GM23338 (cell line): ENCODE measurements at regions not wholly inside any gene's neighbourhood (a gene's known extent, or its start where the extent isn't known, plus 50 kb on each side); places are given as distances from the start of the nearest gene placed in this dataset.

Experiments
- ATAC-seq: fragments of 200-7000 bp; cut with Tn5 transposase; 3 replicates; pipeline ENCODE4 v1.9.1; 2020
- DNase-seq: peaks from one replicate; pipeline ENCODE4 v3.0.0-alpha.2; 2015; ENCODE audit warnings: low spot score
- H2AFZ ChIP-seq: fragments of 200-600 bp; sonication (generic); 2 replicates; pipeline ENCODE4 v1.8.0; 2016; ENCODE audit warnings: antibody characterized with exemption, mild to moderate bottlenecking, moderate library complexity
- H3F3A ChIP-seq: fragments of 200-600 bp; sonication (generic); replicated peaks from 2 replicates; pipeline ENCODE4 v1.8.0; 2017; ENCODE audit warnings: antibody characterized with exemption, mixed run types, low read depth
- H3K27ac ChIP-seq: fragments of 200-600 bp; sonication (generic); 2 replicates; pipeline ENCODE4 v1.6.1; 2016; ENCODE audit warnings: low read depth
- H3K27me3 ChIP-seq: fragments of 200-600 bp; sonication (generic); 2 replicates; pipeline ENCODE4 v1.8.0; 2016; ENCODE audit warnings: mild to moderate bottlenecking, mixed run types, moderate library complexity; ENCODE audit not compliant: insufficient read depth
- H3K36me3 ChIP-seq: fragments of 200-600 bp; sonication (generic); 2 replicates; pipeline ENCODE4 v1.8.0; 2016; ENCODE audit warnings: mild to moderate bottlenecking; ENCODE audit not compliant: insufficient read depth
- H3K4me1 ChIP-seq: fragments of 200-600 bp; sonication (generic); 2 replicates; pipeline ENCODE4 v1.8.0; 2016; ENCODE audit warnings: mild to moderate bottlenecking, moderate library complexity; ENCODE audit not compliant: insufficient read depth
- H3K4me2 ChIP-seq: fragments of 200-600 bp; sonication (generic); 2 replicates; pipeline ENCODE4 v1.7.1; 2017; ENCODE audit warnings: mixed run types
- H3K4me3 ChIP-seq: fragments of 200-600 bp; sonication (generic); 2 replicates; pipeline ENCODE4 v1.6.1; 2016; ENCODE audit warnings: mixed run types
- H3K79me2 ChIP-seq: fragments of 200-600 bp; sonication (generic); replicated peaks from 2 replicates; pipeline ENCODE4 v1.8.0; 2017; ENCODE audit warnings: mild to moderate bottlenecking; ENCODE audit not compliant: insufficient read depth
- H3K9me2 ChIP-seq: fragments of 200-600 bp; sonication (generic); 2 replicates; pipeline ENCODE4 v1.8.0; 2017; ENCODE audit not compliant: insufficient read depth
- H4K20me1 ChIP-seq: fragments of 200-600 bp; sonication (generic); replicated peaks from 2 replicates; pipeline ENCODE4 v1.8.0; 2017; ENCODE audit warnings: mild to moderate bottlenecking; ENCODE audit not compliant: insufficient read depth
- H3K27ac Mint-ChIP-seq: 2 replicates; pipeline ENCODE4 v1.8.0; 2020; ENCODE audit warnings: inconsistent platforms, mild to moderate bottlenecking, moderate library complexity, mixed read lengths
- H3K27me3 Mint-ChIP-seq: 3 replicates; pipeline ENCODE4 v1.8.0; 2022; ENCODE audit warnings: low read depth, mild to moderate bottlenecking, moderate library complexity, mixed read lengths, inconsistent platforms; ENCODE audit not compliant: insufficient read depth, poor library complexity
- H3K36me3 Mint-ChIP-seq: 3 replicates; pipeline ENCODE4 v1.8.0; 2021; ENCODE audit warnings: low read depth, mild to moderate bottlenecking, inconsistent platforms, moderate library complexity, mixed read lengths
- H3K4me1 Mint-ChIP-seq: 3 replicates; pipeline ENCODE4 v1.8.0; 2020; ENCODE audit warnings: mild to moderate bottlenecking, inconsistent platforms, mixed read lengths
- H3K4me3 Mint-ChIP-seq: 3 replicates; pipeline ENCODE4 v1.8.0; 2021; ENCODE audit warnings: moderate library complexity, mild to moderate bottlenecking, inconsistent platforms, mixed read lengths
- H3K9me3 Mint-ChIP-seq: 3 replicates; pipeline ENCODE4 v1.8.0; 2020; ENCODE audit warnings: moderate library complexity, mild to moderate bottlenecking, inconsistent platforms, mixed read lengths
- ETS1 ChIP-seq: IDR thresholded peaks from 2 replicates; pipeline ENCODE4 v1.6.1; 2016; ENCODE audit warnings: antibody characterized with exemption
- EZH2phosphoT487 ChIP-seq: fragments of 200-600 bp; sonication (generic); IDR thresholded peaks from one replicate; pipeline ENCODE4 v1.8.1; 2018; ENCODE audit warnings: antibody characterized with exemption; ENCODE audit not compliant: unreplicated experiment
- ZNF331 ChIP-seq: fragments of 250-450 bp; sonication (Bioruptor Pico); IDR thresholded peaks from 2 replicates; pipeline ENCODE4 v1.5.0; 2020; ENCODE audit warnings: low read depth, mild to moderate bottlenecking, moderate library complexity
- ZNF462 ChIP-seq: fragments of 250-450 bp; sonication (Bioruptor Pico); IDR thresholded peaks from 2 replicates; pipeline ENCODE4 v1.5.0; 2020; ENCODE audit warnings: mild to moderate bottlenecking, moderate library complexity

- TF ChIP-seq ZNF462 (no peak), ZNF331 (CRISPR knock-in tag) (no peak), ETS1 (no peak), EZH2phosphoT487 (no peak)
Observed at GRCh38 chr2:120909102-120909501, 173.4 kb downstream of the GLI2 start (continued).

- Histone ChIP-seq H2AFZ (no peak overlapping the region), H3K79me2 (peaks cover 36% of the 10 kb centered on the region; the same call in 1 of the 2 replicates), H3K9me2 (no peaks in the 10 kb centered on the region), H3K27ac (no peak overlapping the region), H3K4me1 (peaks cover 10% of the 10 kb centered on the region; the same call in 1 of the 2 replicates), H4K20me1 (peaks cover 23% of the 10 kb centered on the region), H3F3A (no peaks in the 10 kb centered on the region), H3K4me2 (no peak overlapping the region), H3K4me3 (no peak overlapping the region), H3K27me3 (no peaks in the 10 kb centered on the region), H3K36me3 (no peaks in the 10 kb centered on the region)
- Mint-ChIP-seq H3K27ac (no peak overlapping the region), H3K4me1 (peaks cover 38% of the 10 kb centered on the region), H3K9me3 (no peaks in the 10 kb centered on the region; the same call in 2 of the 3 replicates), H3K36me3 (peaks cover 3% of the 10 kb centered on the region; the same call in 1 of the 3 replicates), H3K4me3 (no peak overlapping the region), H3K27me3 (peaks cover 12% of the 10 kb centered on the region)
- DNase-seq (no peak), ATAC-seq (no peak)
- TF ChIP-seq ZNF462 = no peak
Observed at GRCh38 chr2:120910164-120910563, 174.5 kb downstream of the GLI2 start.
